Transverse colon (tissue), 4 donors: ENCODE measurements at regions not wholly inside any gene's neighbourhood (a gene's known extent, or its start where the extent isn't known, plus 50 kb on each side); places are given as distances from the start of the nearest gene placed in this dataset.

ENCODE experiments used
- DNase-seq: peaks from one replicate; pipeline ENCODE4 v3.0.0-alpha.2; 2019
- H3K27ac ChIP-seq, 4 donors: fragments of 200-600 bp; sonication (generic); 2 replicates each; pipeline ENCODE4 v1.5.1; 2016 to 2018; ENCODE audit warnings: inconsistent platforms in 4 of 4
- H3K27me3 ChIP-seq: fragments of 200-600 bp; sonication (generic); 2 replicates; pipeline ENCODE4 v1.5.1; 2017; ENCODE audit warnings: inconsistent platforms
- H3K36me3 ChIP-seq, 4 donors: fragments of 200-600 bp; sonication (generic); 2 replicates each; pipeline ENCODE4 v1.5.1; 2017 to 2019; ENCODE audit warnings: inconsistent platforms in 4 of 4
- H3K4me1 ChIP-seq, 4 donors: fragments of 200-600 bp; sonication (generic); 2 replicates each; pipeline ENCODE4 v1.5.1; 2017 to 2020; ENCODE audit warnings: inconsistent platforms in 4 of 4
- H3K4me3 ChIP-seq, 4 donors: fragments of 200-600 bp; sonication (generic); 1 replicate in 1 of 4; 2 replicates in 3 of 4; pipeline versions ENCODE4 v1.5.1 to v1.6.1; 2017 to 2019; ENCODE audit warnings: inconsistent platforms in 4 of 4
- H3K9me3 ChIP-seq, 2 donors: fragments of 200-600 bp; sonication (generic); 2 replicates each; pipeline ENCODE4 v1.5.1; 2017 to 2019; ENCODE audit warnings: inconsistent platforms in 2 of 2
- EP300 ChIP-seq: sonication (generic); formaldehyde crosslinking; IDR thresholded peaks from one replicate; pipeline ENCODE4 v1.6.1; 2017; ENCODE audit warnings: antibody characterized with exemption, low read depth
- POLR2A ChIP-seq: fragments of 450-650 bp; IDR thresholded peaks from one replicate; pipeline ENCODE4 v1.6.1; 2016; ENCODE audit warnings: antibody characterized with exemption, mild to moderate bottlenecking, moderate library complexity
- POLR2AphosphoS5 ChIP-seq, 3 donors: sonication (generic); formaldehyde crosslinking; IDR thresholded peaks; one replicate each; pipeline ENCODE4 v1.6.1; 2016; ENCODE audit warnings: antibody characterized with exemption in 3 of 3
- WGBS, 2 donors: methylation state at CpG; one replicate each; pipeline ENCODE4 v1.1.5; 2018; ENCODE audit warnings: low coverage in 1 of 2; 5-methylcytosine and 5-hydroxymethylcytosine counted together
- in situ Hi-C, 4 donors: fragments of 200-750 bp; cut with MboI; loops; one replicate each; pipeline versions ENCODE4 v1.15.0 to v1.15.1; 2017; ENCODE audit warnings: low sequenced_read_pairs in 3 of 4, low pct_ligation_motif_present in 1 of 4, low pct_unique_long_range_greater_than_20kb in 1 of 4
- intact Hi-C: fragments of 100-400 bp; cut with DNase I; formaldehyde crosslinking; loops from one replicate; pipeline ENCODE4 v1.15.1; 2023; ENCODE audit warnings: low total_unique reads
- TF ChIP-seq, protein P1 (sequence below), 5 experiments: fragments of 200-600 bp in 3 of 5; fragments of 450-650 bp in 2 of 5; sonication (generic) in 3 of 5; IDR thresholded peaks; 1 replicate in 2 of 5; 2 replicates in 3 of 5; pipeline ENCODE4 v1.5.1; 2016 to 2017; ENCODE audit warnings: antibody characterized with exemption in 5 of 5, inconsistent platforms in 3 of 5, mild to moderate bottlenecking in 2 of 5, moderate library complexity in 1 of 5

DNA sequence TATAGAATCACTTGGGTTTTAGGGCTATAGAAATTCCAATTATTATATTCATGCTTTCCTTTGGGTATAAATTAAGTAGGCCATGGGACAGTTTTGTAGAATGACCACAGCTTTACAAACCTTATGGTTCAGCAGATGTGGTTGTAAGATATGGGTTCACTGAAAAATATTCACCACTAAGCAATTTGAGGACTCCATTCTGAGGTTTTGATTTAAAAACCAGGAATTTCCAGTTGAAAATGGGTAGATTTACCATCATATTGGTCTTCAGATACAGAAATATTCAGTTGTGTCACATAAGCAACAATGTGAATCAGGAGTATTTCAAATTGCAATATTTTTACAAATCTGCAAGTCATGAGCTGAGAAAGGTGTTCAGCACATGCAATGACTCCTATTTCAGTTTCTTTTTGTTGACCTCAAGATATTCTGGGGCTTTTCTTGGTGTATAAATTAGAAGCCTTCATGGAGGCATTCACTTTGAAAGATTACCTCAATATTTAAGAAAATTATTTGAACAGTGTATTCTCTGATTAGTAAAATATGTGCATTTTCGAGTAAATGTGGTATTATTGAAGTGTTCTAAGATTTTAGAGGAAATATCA lies 218.4 kb upstream of the HCCS start:
- H3K27me3 ChIP-seq, result no peaks in the 10 kb centered on the region
- no peak overlapping the region for H3K27ac ChIP-seq
- in situ Hi-C loops, result no loop called here
- no peak overlapping the region for H3K4me3 ChIP-seq
- WGBS, 2 donors, result 52 to 82% methylated on average over 1 of the region's 1 CpG
- no peak for DNase-seq
- intact Hi-C loops, result no loop called here
- no peaks in the 10 kb centered on the region for H3K36me3 ChIP-seq
- H3K9me3 ChIP-seq, result no peaks in the 10 kb centered on the region
- no peaks in the 10 kb centered on the region for H3K4me1 ChIP-seq
- TF ChIP-seq, protein P1, sequence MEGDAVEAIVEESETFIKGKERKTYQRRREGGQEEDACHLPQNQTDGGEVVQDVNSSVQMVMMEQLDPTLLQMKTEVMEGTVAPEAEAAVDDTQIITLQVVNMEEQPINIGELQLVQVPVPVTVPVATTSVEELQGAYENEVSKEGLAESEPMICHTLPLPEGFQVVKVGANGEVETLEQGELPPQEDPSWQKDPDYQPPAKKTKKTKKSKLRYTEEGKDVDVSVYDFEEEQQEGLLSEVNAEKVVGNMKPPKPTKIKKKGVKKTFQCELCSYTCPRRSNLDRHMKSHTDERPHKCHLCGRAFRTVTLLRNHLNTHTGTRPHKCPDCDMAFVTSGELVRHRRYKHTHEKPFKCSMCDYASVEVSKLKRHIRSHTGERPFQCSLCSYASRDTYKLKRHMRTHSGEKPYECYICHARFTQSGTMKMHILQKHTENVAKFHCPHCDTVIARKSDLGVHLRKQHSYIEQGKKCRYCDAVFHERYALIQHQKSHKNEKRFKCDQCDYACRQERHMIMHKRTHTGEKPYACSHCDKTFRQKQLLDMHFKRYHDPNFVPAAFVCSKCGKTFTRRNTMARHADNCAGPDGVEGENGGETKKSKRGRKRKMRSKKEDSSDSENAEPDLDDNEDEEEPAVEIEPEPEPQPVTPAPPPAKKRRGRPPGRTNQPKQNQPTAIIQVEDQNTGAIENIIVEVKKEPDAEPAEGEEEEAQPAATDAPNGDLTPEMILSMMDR (IDR thresholded peaks at IDR 0.05), result no peak
- TF ChIP-seq POLR2AphosphoS5 (IDR thresholded peaks at IDR 0.05) (no peak), EP300 (no peak), POLR2A (no peak)

DNA sequence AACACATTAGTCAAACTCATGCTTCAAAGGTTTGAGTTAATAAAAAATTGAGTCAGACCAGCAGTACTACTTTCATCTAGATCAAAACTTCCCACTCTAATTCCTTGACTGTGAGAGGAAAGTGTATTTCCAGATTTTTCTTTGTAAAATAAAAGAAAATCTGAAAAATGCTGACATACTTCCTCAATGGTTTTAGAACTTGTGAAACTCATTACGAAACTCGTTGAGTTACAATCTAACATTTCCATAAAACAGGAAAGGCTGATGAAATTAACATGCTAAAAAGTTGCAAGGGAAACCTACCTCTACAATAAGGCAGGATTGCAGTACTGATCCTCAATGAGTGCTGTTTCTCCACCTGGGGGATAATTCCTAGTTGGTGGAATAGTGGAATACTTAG lies 217.8 kb upstream of the HCCS start:
- 79 to 83% methylated on average over 1 to 2 of the region's 2 CpGs for WGBS, 2 donors
- no peak for TF ChIP-seq POLR2A
- TF ChIP-seq, protein P1 (IDR thresholded peaks at IDR 0.05), result no peak
- no peak for TF ChIP-seq POLR2AphosphoS5 (IDR thresholded peaks at IDR 0.05)
- TF ChIP-seq EP300, result no peak
- Histone ChIP-seq H3K27ac (no peak overlapping the region), H3K27me3 (no peaks in the 10 kb centered on the region), H3K36me3 (no peaks in the 10 kb centered on the region), H3K4me3 (no peak overlapping the region), H3K9me3 (no peaks in the 10 kb centered on the region), H3K4me1 (no peaks in the 10 kb centered on the region)
- in situ Hi-C loops (no loop called here), intact Hi-C loops (no loop called here)
- no peak for DNase-seq

DNA sequence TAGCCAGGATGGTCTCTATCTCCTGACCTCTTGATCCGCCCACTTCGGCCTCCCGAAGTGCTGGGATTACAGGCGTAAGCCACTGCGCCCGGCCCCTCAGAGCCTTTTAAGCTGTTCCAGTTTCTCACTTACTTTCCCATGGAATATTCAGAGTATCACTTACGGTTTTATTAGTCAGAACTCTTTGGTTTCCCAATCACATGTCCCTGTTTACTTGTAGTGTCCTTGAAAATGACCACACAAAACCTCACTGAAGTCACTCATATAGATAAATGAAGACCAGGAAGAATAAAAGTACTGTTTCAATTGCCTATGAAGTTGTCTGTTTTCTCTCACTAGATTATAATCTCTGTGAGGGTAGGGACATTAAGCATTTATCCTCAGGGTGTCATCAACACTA lies 217.2 kb upstream of the HCCS start:
- TF ChIP-seq EP300, result no peak
- TF ChIP-seq POLR2AphosphoS5 (IDR thresholded peaks at IDR 0.05), result no peak
- TF ChIP-seq POLR2A, result no peak
- TF ChIP-seq, protein P1 (IDR thresholded peaks at IDR 0.05), result no peak

DNA sequence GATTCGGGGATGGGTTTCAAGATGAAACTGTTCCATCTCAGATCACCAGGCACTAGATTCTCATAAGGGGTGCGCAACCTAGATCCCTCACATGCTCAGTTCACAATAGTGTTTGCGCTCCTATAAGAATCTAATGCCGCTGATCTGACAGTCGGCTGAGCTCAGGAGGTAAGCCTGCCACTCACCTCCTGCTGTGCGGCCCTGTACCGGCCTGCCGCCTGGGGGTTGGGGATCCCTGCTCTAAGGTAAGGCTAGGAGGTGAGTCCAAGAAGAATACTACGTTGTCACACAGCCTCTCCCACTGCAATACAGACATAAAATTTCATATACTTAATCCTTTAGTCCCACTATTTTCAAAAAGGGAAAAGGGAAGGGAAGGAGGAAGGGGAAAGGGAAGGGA lies 213.4 kb upstream of the HCCS start:
- Histone ChIP-seq H3K36me3 (no peaks in the 10 kb centered on the region), H3K27me3 (no peaks in the 10 kb centered on the region), H3K4me1 (peaks cover 0 to 3% (median 0%) of the 10 kb centered on the region in 4 donors), H3K27ac (no peak overlapping the region), H3K4me3 (no peak overlapping the region), H3K9me3 (no peaks in the 10 kb centered on the region)
- DNase-seq, result no peak
- intact Hi-C loops, result no loop called here
- TF ChIP-seq POLR2AphosphoS5 (IDR thresholded peaks at IDR 0.05), result no peak
- no peak for TF ChIP-seq POLR2A
- TF ChIP-seq, protein P1 (IDR thresholded peaks at IDR 0.05), result no peak
- no peak for TF ChIP-seq EP300
- in situ Hi-C loops, result no loop called here
- 89% methylated on average over 9 of the region's 9 CpGs; no CpG with 5 or more reads in 1 of the 2 donors for WGBS, 2 donors

More for the DNA sequence above, 217.2 kb upstream of the HCCS start:
- in situ Hi-C loops, result no loop called here
- no peaks in the 10 kb centered on the region for H3K36me3 ChIP-seq
- no peaks in the 10 kb centered on the region for H3K27me3 ChIP-seq
- DNase-seq, result no peak
- WGBS, 2 donors, result 92% methylated on average over 7 of the region's 7 CpGs; no CpG with 5 or more reads in 1 of the 2 donors
- H3K4me1 ChIP-seq, result no peaks in the 10 kb centered on the region
- intact Hi-C loops, result no loop called here
- H3K4me3 ChIP-seq, result no peak overlapping the region
- H3K9me3 ChIP-seq, result no peaks in the 10 kb centered on the region
- H3K27ac ChIP-seq, result no peak overlapping the region
